ENCODE measurements at regions not wholly inside any gene's neighbourhood (a gene's known extent, or its start where the extent isn't known, plus 50 kb on each side); places are given as distances from the start of the nearest gene placed in this dataset.
A peak's percentile ranks its signal among the peaks of the same experiment; 100 is the strongest.
"Not testable (repeated sequence)": the region's sequence is repeated elsewhere in the genome, so short reads cannot be mapped to it uniquely, and the experiment has no call there.

GRCh38 chr4:24395937-24396336 lies 188.4 kb downstream of the DHX15 start:
- no peak overlapping the region for H3K27ac Mint-ChIP-seq
- DNase-seq (ENCODE audit: low spot score in 2 of 2), result no peak
- H3K9me3 Mint-ChIP-seq, result no peaks in the 10 kb centered on the region
- no peaks in the 10 kb centered on the region for H3K36me3 Mint-ChIP-seq
- no peak for ATAC-seq

GRCh38 chr4:24394041-24394440 lies 190.3 kb downstream of the DHX15 start:
- no peaks in the 10 kb centered on the region for H3K36me3 Mint-ChIP-seq
- H3K9me3 Mint-ChIP-seq, result no peaks in the 10 kb centered on the region
- H3K27ac Mint-ChIP-seq, result no peak overlapping the region
- no peak for DNase-seq (ENCODE audit: low spot score in 2 of 2)
- no peak for ATAC-seq

GRCh38 chr4:24392613-24393012 lies 191.7 kb downstream of the DHX15 start:
- DNase-seq (ENCODE audit: low spot score in 2 of 2) (no peak), ATAC-seq (no peak)
- no peak overlapping the region for H3K27ac Mint-ChIP-seq
- no peaks in the 10 kb centered on the region for H3K9me3 Mint-ChIP-seq
- H3K36me3 Mint-ChIP-seq, result no peaks in the 10 kb centered on the region

DNA sequence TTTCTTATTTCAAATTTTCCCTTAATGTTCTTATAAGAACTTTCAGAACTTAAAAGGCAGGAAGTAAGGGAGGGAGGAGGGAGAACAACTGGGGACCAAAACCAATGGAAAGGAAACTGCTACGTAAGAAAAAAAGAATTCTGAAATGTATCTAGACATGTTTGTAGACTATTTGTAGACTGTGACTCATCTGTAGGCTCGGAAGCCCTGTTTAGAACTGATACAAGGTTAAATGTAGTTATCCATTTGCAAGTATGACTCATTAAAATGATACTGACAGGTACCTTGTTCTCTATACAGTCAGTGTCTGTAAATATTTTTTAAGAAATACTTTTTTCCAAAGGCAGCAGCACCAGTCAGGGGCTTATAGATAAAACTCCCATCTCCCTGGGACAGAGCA lies 202.0 kb downstream of the DHX15 start:
- Mint-ChIP-seq H3K9me3 (peaks cover 14 to 34% of the 10 kb centered on the region in 2 donors), H3K36me3 (peaks cover 15 to 34% of the 10 kb centered on the region in 2 donors), H3K27ac (no peak overlapping the region)
- DNase-seq (ENCODE audit: low spot score in 2 of 2) (no peak), ATAC-seq (peak in 1 of 2 donors; percentile 100)

DNA sequence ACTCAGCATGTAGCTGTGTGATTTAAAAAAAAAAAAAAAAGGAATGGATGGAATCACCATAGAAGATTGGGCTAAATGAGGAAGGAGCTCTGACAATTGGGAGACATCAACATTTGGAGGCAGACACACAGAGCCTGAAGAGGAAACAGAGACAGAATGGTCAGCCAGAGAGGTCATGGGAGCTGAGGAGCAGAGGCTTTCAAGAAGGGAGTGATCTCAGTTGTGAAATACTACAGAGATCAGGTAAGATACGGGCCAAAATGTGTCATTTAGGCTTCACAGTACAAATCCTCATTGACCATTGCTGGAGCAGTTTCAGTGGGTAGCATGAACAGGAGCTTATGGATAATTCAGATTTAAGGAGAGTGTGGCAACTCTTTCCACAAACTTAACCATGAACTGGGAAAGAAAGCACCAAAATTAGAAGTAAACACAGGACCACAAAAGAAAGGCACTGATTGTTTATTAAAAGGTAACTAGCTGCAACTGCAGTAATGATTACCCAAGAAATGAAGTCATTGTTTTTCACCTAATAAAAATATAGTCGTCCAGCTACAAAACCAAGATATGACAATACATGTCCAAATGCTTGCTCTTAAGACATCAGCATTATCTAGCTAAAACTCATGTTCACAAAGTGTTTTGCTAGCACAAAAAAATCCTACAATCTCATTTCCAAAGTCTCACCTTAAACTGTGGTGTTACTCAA lies 203.2 kb downstream of the DHX15 start:
- Mint-ChIP-seq H3K36me3 (peaks cover 15 to 31% of the 10 kb centered on the region in 2 donors), H3K27ac (no peak overlapping the region), H3K9me3 (peaks cover 14 to 34% of the 10 kb centered on the region in 2 donors)
- DNase-seq (ENCODE audit: low spot score in 2 of 2) (no peak), ATAC-seq (no peak)

GRCh38 chr4:24373704-24374103 lies 210.7 kb downstream of the DHX15 start:
- no peak overlapping the region for H3K27ac Mint-ChIP-seq
- no peaks in the 10 kb centered on the region for H3K36me3 Mint-ChIP-seq
- peaks cover 3 to 10% of the 10 kb centered on the region in 2 donors for H3K9me3 Mint-ChIP-seq
- DNase-seq (ENCODE audit: low spot score in 2 of 2) (no peak), ATAC-seq (no peak)

GRCh38 chr4:24372881-24373280 lies 211.5 kb downstream of the DHX15 start:
- DNase-seq (ENCODE audit: low spot score in 2 of 2) (no peak), ATAC-seq (no peak)
- Mint-ChIP-seq H3K36me3 (no peaks in the 10 kb centered on the region), H3K27ac (no peak overlapping the region), H3K9me3 (peaks cover 3 to 10% of the 10 kb centered on the region in 2 donors)

DNA sequence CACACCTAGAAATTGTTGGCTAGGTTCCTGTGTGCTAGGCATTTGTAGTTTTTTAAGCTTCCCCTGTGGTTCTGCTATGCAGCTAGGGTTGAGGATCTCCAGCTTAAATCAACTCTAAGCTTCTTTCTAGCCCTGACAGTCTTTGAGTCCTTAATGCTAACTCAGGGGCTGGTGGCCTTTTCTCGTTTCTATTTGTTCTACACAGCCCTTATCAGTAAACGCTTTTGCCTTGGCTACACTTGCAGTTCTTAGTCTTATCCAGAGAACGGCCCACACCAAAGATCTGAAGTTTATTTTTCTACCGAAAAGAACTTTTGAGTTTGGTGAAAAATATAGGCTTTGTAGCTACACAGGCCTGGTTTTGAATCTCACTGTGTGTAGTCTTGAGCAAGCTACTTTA lies 212.0 kb downstream of the DHX15 start:
- Mint-ChIP-seq H3K9me3 (peaks cover 3 to 10% of the 10 kb centered on the region in 2 donors), H3K36me3 (no peaks in the 10 kb centered on the region), H3K27ac (no peak overlapping the region)
- DNase-seq (ENCODE audit: low spot score in 2 of 2) (no peak), ATAC-seq (no peak)

- Mint-ChIP-seq H3K36me3 (no peaks in the 10 kb centered on the region), H3K27ac (no peak overlapping the region), H3K9me3 (peaks cover 3% of the 10 kb centered on the region in 2 donors)
- ATAC-seq (no peak), DNase-seq (ENCODE audit: low spot score in 2 of 2) (no peak)
These were observed 213.9 kb downstream of the DHX15 start for GRCh38 chr4:24370421-24370820.

DNA sequence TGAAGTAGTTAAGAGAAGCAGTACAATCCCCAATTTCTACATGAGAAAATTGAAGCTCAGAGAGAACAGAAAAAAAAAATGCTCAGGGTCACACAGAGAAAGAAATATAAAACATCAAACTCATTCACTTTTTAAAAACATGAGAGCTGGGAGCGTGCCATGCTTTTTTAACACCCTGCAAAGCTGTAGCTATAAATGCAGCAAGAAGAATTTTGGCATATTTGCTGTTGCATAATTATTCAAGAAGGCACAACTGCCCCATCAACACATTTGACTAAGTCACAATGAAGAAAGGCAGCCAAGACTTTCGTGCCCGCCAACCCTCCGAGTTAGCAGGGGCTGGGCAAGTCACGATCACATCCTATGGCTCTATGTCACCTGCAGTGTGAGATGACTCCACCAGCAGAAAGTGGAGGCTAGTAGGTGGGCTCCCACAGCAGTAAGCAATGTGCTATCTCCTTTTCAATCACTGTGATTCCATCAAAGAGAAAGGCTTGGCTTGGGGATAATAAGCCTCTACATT lies 214.8 kb downstream of the DHX15 start:
- ATAC-seq (no peak), DNase-seq (ENCODE audit: low spot score in 2 of 2) (no peak)
- Mint-ChIP-seq H3K27ac (no peak overlapping the region), H3K9me3 (peaks cover 0 to 3% of the 10 kb centered on the region in 2 donors), H3K36me3 (no peaks in the 10 kb centered on the region)

GRCh38 chr4:24368801-24369200 lies 215.6 kb downstream of the DHX15 start:
- H3K9me3 Mint-ChIP-seq, result peaks cover 0 to 3% of the 10 kb centered on the region in 2 donors
- no peak overlapping the region for H3K27ac Mint-ChIP-seq
- ATAC-seq (no peak), DNase-seq (ENCODE audit: low spot score in 2 of 2) (no peak)
- no peaks in the 10 kb centered on the region for H3K36me3 Mint-ChIP-seq

DNA sequence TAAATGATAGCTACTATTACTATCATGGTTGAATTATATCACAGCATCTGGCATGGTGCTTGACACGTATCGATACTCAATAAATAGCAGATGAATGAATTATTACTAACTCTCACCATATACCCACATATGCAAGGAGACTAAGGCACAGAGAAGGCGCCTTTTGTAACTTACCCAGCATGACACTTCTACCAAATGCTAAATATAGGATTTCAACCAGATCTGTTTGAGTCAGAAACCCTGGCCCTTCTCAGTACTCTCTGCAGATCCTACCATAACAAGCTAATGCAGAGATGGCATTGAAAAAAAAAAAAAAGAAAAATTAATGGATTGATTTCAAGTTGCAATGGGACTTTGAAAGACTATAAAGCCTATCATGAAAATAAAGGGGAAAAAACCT lies 219.5 kb downstream of the DHX15 start:
- Mint-ChIP-seq H3K9me3 (no peaks in the 10 kb centered on the region), H3K36me3 (no peaks in the 10 kb centered on the region), H3K27ac (no peak overlapping the region)
- DNase-seq (ENCODE audit: low spot score in 2 of 2) (no peak), ATAC-seq (no peak)

DNA sequence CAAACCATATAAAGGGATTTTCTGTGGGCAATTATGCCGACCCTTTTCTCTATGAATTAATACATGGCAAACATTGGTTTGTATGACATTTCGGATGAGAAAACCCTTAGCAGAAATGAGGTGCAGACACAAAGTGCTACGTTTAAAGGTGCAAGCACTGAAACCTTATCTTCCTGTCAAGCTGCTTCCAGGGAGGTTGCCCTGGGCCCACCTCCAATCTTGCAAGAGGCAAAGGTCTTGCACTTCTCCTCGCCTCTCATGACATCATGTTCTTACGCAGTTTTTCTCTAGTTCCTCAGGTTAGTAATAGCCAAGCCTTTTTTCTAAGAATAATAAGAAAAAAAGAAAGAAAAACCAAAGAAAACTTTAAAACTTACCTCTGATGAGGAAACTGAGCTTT lies 220.1 kb downstream of the DHX15 start:
- ATAC-seq (no peak), DNase-seq (ENCODE audit: low spot score in 2 of 2) (no peak)
- Mint-ChIP-seq H3K9me3 (no peaks in the 10 kb centered on the region), H3K27ac (no peak overlapping the region), H3K36me3 (no peaks in the 10 kb centered on the region)

DNA sequence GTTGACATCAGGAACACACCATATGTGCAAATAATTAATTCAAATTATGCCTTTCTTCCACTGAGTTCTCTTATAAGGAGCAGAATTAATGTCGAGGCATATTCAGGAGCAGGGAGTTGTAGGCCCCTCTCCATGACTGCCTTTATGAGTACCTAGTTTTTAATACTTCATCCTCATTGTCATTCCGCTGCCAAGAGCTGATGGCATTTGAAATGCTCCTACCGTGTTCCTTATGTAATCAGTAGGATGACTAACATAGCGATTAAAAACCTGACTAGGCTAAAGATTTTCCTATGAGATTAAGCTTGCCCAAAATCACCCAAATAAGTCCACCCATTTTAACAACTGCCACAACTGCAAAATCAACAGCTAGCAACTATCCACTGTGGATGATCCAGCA lies 220.6 kb downstream of the DHX15 start:
- no peaks in the 10 kb centered on the region for H3K36me3 Mint-ChIP-seq
- no peak for DNase-seq (ENCODE audit: low spot score in 2 of 2)
- no peaks in the 10 kb centered on the region for H3K9me3 Mint-ChIP-seq
- H3K27ac Mint-ChIP-seq, result no peak overlapping the region
- ATAC-seq, result no peak

- H3K36me3 Mint-ChIP-seq, result no peaks in the 10 kb centered on the region
- no peaks in the 10 kb centered on the region for H3K9me3 Mint-ChIP-seq
- DNase-seq (ENCODE audit: low spot score in 2 of 2), result no peak
- ATAC-seq, result no peak
- H3K27ac Mint-ChIP-seq, result no peak overlapping the region
These were observed 232.2 kb downstream of the DHX15 start for GRCh38 chr4:24352112-24352511.

- H3K27ac Mint-ChIP-seq; H3K36me3 Mint-ChIP-seq; ATAC-seq; H3K9me3 Mint-ChIP-seq; DNase-seq (ENCODE audit: low spot score in 2 of 2): not testable (repeated sequence)
These were observed 235.0 kb downstream of the DHX15 start for GRCh38 chr4:24349168-24349996.

- Mint-ChIP-seq H3K36me3 (no peaks in the 10 kb centered on the region), H3K9me3 (peaks cover 0 to 7% of the 10 kb centered on the region in 2 donors), H3K27ac (no peak overlapping the region)
- DNase-seq (ENCODE audit: low spot score in 2 of 2) (no peak), ATAC-seq (no peak)
These were observed 245.1 kb downstream of the DHX15 start for GRCh38 chr4:24339260-24339659.

Data from activated naive CD4-positive, alpha-beta T cell treated with anti-CD3 and anti-CD28 coated beads, Interleukin-2, amount 50 U/mL, for 72 hours (primary cell).